ENCODE measurements at regions not wholly inside any gene's neighbourhood (a gene's known extent, or its start where the extent isn't known, plus 50 kb on each side); places are given as distances from the start of the nearest gene placed in this dataset.

- TF ChIP-seq, protein P1, sequence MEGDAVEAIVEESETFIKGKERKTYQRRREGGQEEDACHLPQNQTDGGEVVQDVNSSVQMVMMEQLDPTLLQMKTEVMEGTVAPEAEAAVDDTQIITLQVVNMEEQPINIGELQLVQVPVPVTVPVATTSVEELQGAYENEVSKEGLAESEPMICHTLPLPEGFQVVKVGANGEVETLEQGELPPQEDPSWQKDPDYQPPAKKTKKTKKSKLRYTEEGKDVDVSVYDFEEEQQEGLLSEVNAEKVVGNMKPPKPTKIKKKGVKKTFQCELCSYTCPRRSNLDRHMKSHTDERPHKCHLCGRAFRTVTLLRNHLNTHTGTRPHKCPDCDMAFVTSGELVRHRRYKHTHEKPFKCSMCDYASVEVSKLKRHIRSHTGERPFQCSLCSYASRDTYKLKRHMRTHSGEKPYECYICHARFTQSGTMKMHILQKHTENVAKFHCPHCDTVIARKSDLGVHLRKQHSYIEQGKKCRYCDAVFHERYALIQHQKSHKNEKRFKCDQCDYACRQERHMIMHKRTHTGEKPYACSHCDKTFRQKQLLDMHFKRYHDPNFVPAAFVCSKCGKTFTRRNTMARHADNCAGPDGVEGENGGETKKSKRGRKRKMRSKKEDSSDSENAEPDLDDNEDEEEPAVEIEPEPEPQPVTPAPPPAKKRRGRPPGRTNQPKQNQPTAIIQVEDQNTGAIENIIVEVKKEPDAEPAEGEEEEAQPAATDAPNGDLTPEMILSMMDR (conservative IDR thresholded peaks at IDR 0.05): no peak
- no peak for TF ChIP-seq ZFX (IDR thresholded peaks at IDR 0.05)
Measured at GRCh38 chr1:172845371-172845770, 186.5 kb downstream of the FASLG start.
